ENCODE measurements at regions not wholly inside any gene's neighbourhood (a gene's known extent, or its start where the extent isn't known, plus 50 kb on each side); places are given as distances from the start of the nearest gene placed in this dataset.

- TF ChIP-seq CTCF (IDR thresholded peaks at IDR 0.05; ENCODE audit: poor library complexity), result no peak
- no peak for TF ChIP-seq EZH2 (IDR thresholded peaks at IDR 0.05; ENCODE audit: borderline replicate concordance)
- TF ChIP-seq EZH2phosphoT487 (IDR thresholded peaks at IDR 0.05; ENCODE audit: low read depth, severe bottlenecking, unreplicated experiment), result no peak
These were observed 119.6 kb upstream of the TPK1 start for GRCh38 chr7:144955422-144955821.
